ENCODE measurements at regions not wholly inside any gene's neighbourhood (a gene's known extent, or its start where the extent isn't known, plus 50 kb on each side); places are given as distances from the start of the nearest gene placed in this dataset.

GRCh38 chr12:126201981-126202537 is 1136.8 kb downstream of the AACS start:
- no peak for TF ChIP-seq POLR2A (IDR thresholded peaks at IDR 0.05)
- no peak for TF ChIP-seq CTCF (IDR thresholded peaks at IDR 0.05)
- Histone ChIP-seq H3K27ac (no peak overlapping the region), H3K9me3 (no peaks in the 10 kb centered on the region)

GRCh38 chr12:126204326-126204725 is 1139.1 kb downstream of the AACS start:
- peaks cover 0 to 3% of the 10 kb centered on the region in 2 donors for H3K27me3 ChIP-seq
- H3K4me3 ChIP-seq: no peak overlapping the region
- intact Hi-C loops (cut with DNase I): no loop called here
- DNase-seq (no peak), ATAC-seq (no peak)
- H3K36me3 ChIP-seq: no peaks in the 10 kb centered on the region
- TF ChIP-seq CTCF (IDR thresholded peaks at IDR 0.05) (no peak), POLR2A (IDR thresholded peaks at IDR 0.05) (no peak)
- 35% methylated on average over 3 of the region's 3 CpGs for WGBS (ENCODE audit: insufficient coverage, low coverage, low lambda C conversion rate, missing lambda C conversion rate)
- H3K9me3 ChIP-seq: no peaks in the 10 kb centered on the region
- H3K27ac ChIP-seq: no peak overlapping the region
- H3K4me1 ChIP-seq: no peaks in the 10 kb centered on the region

More at GRCh38 chr12:126201981-126202537, 1136.8 kb downstream of the AACS start:
- no peaks in the 10 kb centered on the region for H3K36me3 ChIP-seq
- peaks cover 0 to 3% of the 10 kb centered on the region in 2 donors for H3K27me3 ChIP-seq
- no peak overlapping the region for H3K4me3 ChIP-seq
- intact Hi-C loops (cut with DNase I): no loop called here
- ATAC-seq: no peak
- DNase-seq: no peak
- no peaks in the 10 kb centered on the region for H3K4me1 ChIP-seq
- 48% methylated on average over 3 of the region's 3 CpGs for WGBS (ENCODE audit: insufficient coverage, low coverage, low lambda C conversion rate, missing lambda C conversion rate)

GRCh38 chr12:126210026-126210425 is 1144.8 kb downstream of the AACS start:
- intact Hi-C loops (cut with DNase I): no loop called here
- H3K4me1 ChIP-seq: no peaks in the 10 kb centered on the region
- no peaks in the 10 kb centered on the region for H3K27me3 ChIP-seq
- WGBS (ENCODE audit: insufficient coverage, low coverage, low lambda C conversion rate, missing lambda C conversion rate): 48% methylated on average over 4 of the region's 4 CpGs
- H3K27ac ChIP-seq: no peak overlapping the region
- no peaks in the 10 kb centered on the region for H3K36me3 ChIP-seq
- no peaks in the 10 kb centered on the region for H3K9me3 ChIP-seq
- TF ChIP-seq CTCF (IDR thresholded peaks at IDR 0.05) (no peak), POLR2A (IDR thresholded peaks at IDR 0.05) (no peak)
- ATAC-seq (no peak), DNase-seq (no peak)
- H3K4me3 ChIP-seq: no peak overlapping the region

- Histone ChIP-seq H3K27ac (no peak overlapping the region), H3K4me1 (no peaks in the 10 kb centered on the region), H3K27me3 (no peaks in the 10 kb centered on the region), H3K9me3 (no peaks in the 10 kb centered on the region), H3K4me3 (no peak overlapping the region), H3K36me3 (no peaks in the 10 kb centered on the region)
- WGBS (ENCODE audit: insufficient coverage, low coverage, low lambda C conversion rate, missing lambda C conversion rate): 61% methylated on average over 3 of the region's 3 CpGs
- intact Hi-C loops (cut with DNase I): no loop called here
- DNase-seq (no peak), ATAC-seq (no peak)
- TF ChIP-seq CTCF (IDR thresholded peaks at IDR 0.05): no peak
Measured at GRCh38 chr12:126210448-126210847, 1145.2 kb downstream of the AACS start.

- no peak for DNase-seq
- intact Hi-C loops (cut with DNase I): no loop called here
- Histone ChIP-seq H3K4me3 (no peak overlapping the region), H3K27ac (no peak overlapping the region), H3K36me3 (no peaks in the 10 kb centered on the region), H3K27me3 (no peaks in the 10 kb centered on the region), H3K9me3 (no peaks in the 10 kb centered on the region), H3K4me1 (no peaks in the 10 kb centered on the region)
- 63% methylated on average over 7 of the region's 7 CpGs for WGBS (ENCODE audit: insufficient coverage, low coverage, low lambda C conversion rate, missing lambda C conversion rate)
- no peak for ATAC-seq
- TF ChIP-seq POLR2A (IDR thresholded peaks at IDR 0.05) (no peak), CTCF (IDR thresholded peaks at IDR 0.05) (no peak)
Measured at GRCh38 chr12:126212824-126213223, 1147.6 kb downstream of the AACS start.
